ENCODE measurements at regions not wholly inside any gene's neighbourhood (a gene's known extent, or its start where the extent isn't known, plus 50 kb on each side); places are given as distances from the start of the nearest gene placed in this dataset.

- H3K27ac Mint-ChIP-seq: no peak overlapping the region
- POLR2A ChIA-PET: no interaction called here
- no peaks in the 10 kb centered on the region for H3K36me3 Mint-ChIP-seq (ENCODE audit: low read depth)
- H3K4me1 Mint-ChIP-seq (ENCODE audit: low read depth): peaks cover 10% of the 10 kb centered on the region
- H3K27me3 Mint-ChIP-seq (ENCODE audit: low read depth): no peaks in the 10 kb centered on the region
- no peak for DNase-seq
- no peaks in the 10 kb centered on the region for H3K9me3 Mint-ChIP-seq (ENCODE audit: insufficient read depth)
- no peak for ATAC-seq
- CTCF ChIA-PET: no interaction called here
- no peak overlapping the region for H3K4me3 Mint-ChIP-seq
Measured at GRCh38 chr2:59881218-59881617, 672.2 kb downstream of the BCL11A start.

DNA sequence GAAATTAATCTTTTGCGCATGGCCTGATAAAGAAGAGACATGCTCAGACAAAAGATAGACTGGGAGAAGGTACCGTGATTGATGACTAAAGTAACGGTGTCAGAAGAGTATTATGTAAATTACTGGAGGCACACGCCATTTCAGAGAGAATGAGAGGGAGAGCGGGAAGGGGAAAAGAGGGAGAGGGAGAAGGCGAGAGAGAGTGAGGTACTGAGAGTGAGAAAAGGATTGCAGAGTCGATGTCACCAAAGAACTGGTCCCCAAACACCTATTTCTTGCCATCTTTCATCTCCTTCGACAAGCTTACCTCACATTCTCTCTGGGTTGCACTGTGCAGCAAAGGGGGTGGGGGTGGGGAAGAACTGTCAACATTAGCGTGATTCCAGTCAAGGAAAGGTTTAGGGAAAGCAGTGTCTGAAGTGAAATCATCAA lies 673.7 kb downstream of the BCL11A start:
- ATAC-seq (no peak), DNase-seq (no peak)
- Mint-ChIP-seq H3K4me1 (ENCODE audit: low read depth) (no peaks in the 10 kb centered on the region), H3K27me3 (ENCODE audit: low read depth) (no peaks in the 10 kb centered on the region), H3K9me3 (ENCODE audit: insufficient read depth) (no peaks in the 10 kb centered on the region), H3K36me3 (ENCODE audit: low read depth) (no peaks in the 10 kb centered on the region), H3K4me3 (no peak overlapping the region), H3K27ac (no peak overlapping the region)
- ChIA-PET CTCF (no interaction called here), POLR2A (no interaction called here)

DNA sequence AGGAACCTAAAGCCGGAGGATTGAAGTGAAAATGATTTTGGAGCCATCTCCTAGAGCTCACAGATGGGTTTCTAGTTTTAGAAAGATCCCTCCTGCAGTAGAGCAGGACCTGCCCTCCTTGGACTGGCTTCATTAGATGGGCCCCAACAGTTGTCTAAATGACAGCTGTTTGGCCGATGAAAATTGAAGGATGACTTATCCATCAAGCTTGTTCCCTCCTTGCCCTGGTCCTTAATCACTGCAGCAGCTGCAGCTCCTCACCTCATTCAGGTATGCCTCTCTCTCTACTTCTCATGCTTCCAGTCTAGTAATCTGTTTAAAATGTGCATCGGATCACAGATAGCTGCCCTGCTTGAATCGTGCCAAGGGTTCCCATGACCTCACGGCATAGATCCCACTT lies 677.6 kb downstream of the BCL11A start:
- POLR2A ChIA-PET: no interaction called here
- ATAC-seq (no peak), DNase-seq (no peak)
- no peaks in the 10 kb centered on the region for H3K36me3 Mint-ChIP-seq (ENCODE audit: low read depth)
- no peak overlapping the region for H3K27ac Mint-ChIP-seq
- H3K9me3 Mint-ChIP-seq (ENCODE audit: insufficient read depth): no peaks in the 10 kb centered on the region
- H3K27me3 Mint-ChIP-seq (ENCODE audit: low read depth): no peaks in the 10 kb centered on the region
- CTCF ChIA-PET: no interaction called here
- H3K4me1 Mint-ChIP-seq (ENCODE audit: low read depth): no peaks in the 10 kb centered on the region
- H3K4me3 Mint-ChIP-seq: no peak overlapping the region

DNA sequence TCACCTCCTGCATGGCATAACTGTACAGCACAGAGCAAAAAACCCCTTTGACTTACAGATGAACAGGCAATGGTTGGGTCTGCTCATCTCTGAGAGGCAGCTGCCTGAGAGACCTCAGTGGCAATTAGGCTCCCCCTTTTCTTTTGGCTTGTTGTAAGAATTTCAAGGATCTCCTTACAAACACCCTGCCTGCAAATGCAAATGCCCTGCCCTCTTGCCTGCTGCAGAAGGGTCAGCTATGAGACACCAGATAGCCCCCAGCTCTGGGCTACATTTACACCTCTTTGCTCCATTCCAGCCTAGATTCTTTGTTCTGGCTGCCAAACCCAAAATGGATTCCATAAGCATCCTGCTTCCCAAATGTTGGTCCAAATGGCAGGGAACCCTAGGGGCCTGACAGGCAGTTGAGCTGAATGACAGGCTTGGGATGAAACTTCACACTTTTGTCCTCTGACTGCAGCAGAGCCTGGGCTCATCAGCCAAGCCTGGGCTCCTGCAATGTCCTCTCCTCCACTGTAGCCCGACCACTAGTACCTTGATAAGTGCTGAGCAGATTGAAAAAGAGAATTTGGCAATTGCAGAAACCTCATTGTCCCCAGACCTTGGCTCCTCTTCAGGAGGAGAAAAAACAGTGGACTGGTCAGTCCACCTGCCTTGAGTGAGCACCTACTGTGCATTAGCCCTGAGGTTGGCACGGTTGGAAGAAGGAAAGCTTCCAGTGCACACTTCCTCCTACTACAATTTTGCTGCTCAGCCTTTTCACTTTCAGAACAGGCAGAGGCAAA lies 678.3 kb downstream of the BCL11A start:
- ChIA-PET CTCF (no interaction called here), POLR2A (no interaction called here)
- ATAC-seq (no peak), DNase-seq (no peak)
- Mint-ChIP-seq H3K4me1 (ENCODE audit: low read depth) (no peaks in the 10 kb centered on the region), H3K36me3 (ENCODE audit: low read depth) (no peaks in the 10 kb centered on the region), H3K27me3 (ENCODE audit: low read depth) (no peaks in the 10 kb centered on the region), H3K9me3 (ENCODE audit: insufficient read depth) (no peaks in the 10 kb centered on the region), H3K4me3 (no peak overlapping the region), H3K27ac (no peak overlapping the region)

DNA sequence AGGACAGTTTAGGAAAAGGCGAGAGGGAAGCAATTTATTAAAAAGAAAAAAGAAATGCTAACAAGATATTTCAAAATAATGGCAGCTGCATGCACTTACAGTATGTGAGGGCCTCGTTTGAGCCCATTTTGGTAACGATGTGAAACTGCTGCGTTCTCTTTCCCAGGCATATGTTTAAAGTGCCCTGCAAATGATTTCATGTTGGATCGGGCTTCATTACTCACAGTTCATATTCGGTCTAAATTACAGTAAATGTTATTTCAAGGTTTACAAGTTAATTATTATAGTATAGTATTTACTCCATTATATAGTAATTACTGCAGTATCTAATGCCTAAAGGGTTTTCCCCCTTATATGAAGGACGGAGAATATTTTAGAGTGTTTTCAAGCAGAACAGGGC lies 679.1 kb downstream of the BCL11A start:
- no peak overlapping the region for H3K4me3 Mint-ChIP-seq
- H3K36me3 Mint-ChIP-seq (ENCODE audit: low read depth): no peaks in the 10 kb centered on the region
- H3K4me1 Mint-ChIP-seq (ENCODE audit: low read depth): no peaks in the 10 kb centered on the region
- H3K9me3 Mint-ChIP-seq (ENCODE audit: insufficient read depth): no peaks in the 10 kb centered on the region
- H3K27ac Mint-ChIP-seq: no peak overlapping the region
- ChIA-PET POLR2A (no interaction called here), CTCF (no interaction called here)
- DNase-seq (no peak), ATAC-seq (no peak)
- H3K27me3 Mint-ChIP-seq (ENCODE audit: low read depth): no peaks in the 10 kb centered on the region

GRCh38 chr2:59871830-59872229 lies 681.6 kb downstream of the BCL11A start:
- Mint-ChIP-seq H3K4me1 (ENCODE audit: low read depth) (no peaks in the 10 kb centered on the region), H3K36me3 (ENCODE audit: low read depth) (no peaks in the 10 kb centered on the region), H3K27me3 (ENCODE audit: low read depth) (no peaks in the 10 kb centered on the region), H3K4me3 (no peak overlapping the region), H3K9me3 (ENCODE audit: insufficient read depth) (no peaks in the 10 kb centered on the region), H3K27ac (no peak overlapping the region)
- ChIA-PET POLR2A (no interaction called here), CTCF (no interaction called here)
- no peak for DNase-seq
- ATAC-seq: no peak

DNA sequence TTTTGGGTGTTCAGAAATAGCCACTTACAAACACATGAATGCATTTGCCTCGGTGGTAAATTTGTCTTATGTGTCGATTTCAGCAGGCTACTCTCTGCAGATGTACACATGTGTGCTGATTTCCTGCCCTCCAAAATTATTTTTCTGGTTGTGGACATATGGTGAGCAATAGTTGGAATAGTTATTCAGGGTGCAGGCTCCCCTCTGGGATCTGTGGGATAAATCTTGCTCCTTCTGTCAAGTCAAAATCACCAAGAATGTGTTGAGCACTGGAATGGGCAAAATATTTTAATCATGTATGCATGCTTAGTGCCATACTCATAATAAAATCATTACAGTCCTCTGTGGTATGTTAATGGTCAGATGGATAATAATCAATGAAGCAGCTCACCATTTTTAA lies 684.5 kb downstream of the BCL11A start:
- Mint-ChIP-seq H3K27me3 (ENCODE audit: low read depth) (no peaks in the 10 kb centered on the region), H3K9me3 (ENCODE audit: insufficient read depth) (no peaks in the 10 kb centered on the region), H3K4me3 (no peak overlapping the region), H3K4me1 (ENCODE audit: low read depth) (no peaks in the 10 kb centered on the region), H3K36me3 (ENCODE audit: low read depth) (no peaks in the 10 kb centered on the region), H3K27ac (no peak overlapping the region)
- ChIA-PET CTCF (no interaction called here), POLR2A (no interaction called here)
- DNase-seq (no peak), ATAC-seq (no peak)

GRCh38 chr2:59866436-59866835 lies 687.0 kb downstream of the BCL11A start:
- H3K27ac Mint-ChIP-seq: no peak overlapping the region
- H3K9me3 Mint-ChIP-seq (ENCODE audit: insufficient read depth): no peaks in the 10 kb centered on the region
- ChIA-PET POLR2A (no interaction called here), CTCF (no interaction called here)
- H3K4me3 Mint-ChIP-seq: no peak overlapping the region
- DNase-seq (no peak), ATAC-seq (no peak)
- no peaks in the 10 kb centered on the region for H3K4me1 Mint-ChIP-seq (ENCODE audit: low read depth)
- no peaks in the 10 kb centered on the region for H3K36me3 Mint-ChIP-seq (ENCODE audit: low read depth)
- no peaks in the 10 kb centered on the region for H3K27me3 Mint-ChIP-seq (ENCODE audit: low read depth)

DNA sequence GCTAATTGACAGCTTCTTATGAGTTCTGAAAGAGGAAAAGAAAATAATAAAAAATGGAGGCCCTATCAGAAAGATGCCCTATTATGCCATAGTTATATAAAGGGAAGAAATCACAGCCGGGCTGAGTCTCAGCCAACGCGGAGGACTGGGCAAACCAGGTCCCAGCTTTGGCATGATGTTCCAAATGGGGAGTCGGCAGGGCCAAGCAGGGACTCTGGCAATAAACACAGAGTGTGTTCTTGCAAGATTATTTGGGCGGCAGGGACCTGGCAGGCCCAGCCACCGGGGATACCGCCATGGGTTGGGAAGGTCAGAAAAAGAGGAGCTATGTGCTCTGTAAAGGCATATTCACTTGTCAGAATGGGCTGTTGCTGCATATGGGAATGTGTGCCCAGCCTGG lies 694.9 kb downstream of the BCL11A start:
- Mint-ChIP-seq H3K27ac (no peak overlapping the region), H3K27me3 (ENCODE audit: low read depth) (no peaks in the 10 kb centered on the region), H3K36me3 (ENCODE audit: low read depth) (no peaks in the 10 kb centered on the region), H3K9me3 (ENCODE audit: insufficient read depth) (peaks cover 4% of the 10 kb centered on the region), H3K4me3 (no peak overlapping the region), H3K4me1 (ENCODE audit: low read depth) (no peaks in the 10 kb centered on the region)
- POLR2A ChIA-PET: interaction anchor here (0.6 kb wide), 1 partner anchor 11 kb away, joined by 3 read pairs; no protein-coding TSS in a partner anchor
- no peak for ATAC-seq
- CTCF ChIA-PET: no interaction called here
- no peak for DNase-seq

GRCh38 chr2:59857109-59857508 lies 696.3 kb downstream of the BCL11A start:
- no peak overlapping the region for H3K27ac Mint-ChIP-seq
- ATAC-seq: no peak
- H3K9me3 Mint-ChIP-seq (ENCODE audit: insufficient read depth): peaks cover 4% of the 10 kb centered on the region
- no peak overlapping the region for H3K4me3 Mint-ChIP-seq
- H3K36me3 Mint-ChIP-seq (ENCODE audit: low read depth): no peaks in the 10 kb centered on the region
- no peaks in the 10 kb centered on the region for H3K4me1 Mint-ChIP-seq (ENCODE audit: low read depth)
- DNase-seq: no peak
- no peaks in the 10 kb centered on the region for H3K27me3 Mint-ChIP-seq (ENCODE audit: low read depth)
- ChIA-PET CTCF (no interaction called here), POLR2A (no interaction called here)

DNA sequence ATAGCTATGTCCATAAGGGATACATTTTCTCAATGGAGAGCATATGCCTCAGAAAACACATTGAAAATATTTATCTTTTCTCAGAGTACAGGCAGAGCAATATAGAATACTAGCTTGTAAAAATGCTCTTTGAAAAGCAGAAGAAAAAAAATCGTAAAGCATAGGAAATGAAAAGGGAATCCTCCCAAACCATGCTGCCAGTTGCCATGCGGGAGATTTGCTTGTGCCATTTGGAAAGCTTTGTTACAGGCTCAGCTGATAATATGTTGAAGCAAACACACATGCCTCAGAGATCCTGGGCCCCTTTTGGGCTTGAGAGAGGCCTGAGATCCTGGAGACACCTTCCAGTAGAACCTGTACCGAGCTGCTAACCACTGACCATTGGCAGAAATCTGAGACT lies 697.1 kb downstream of the BCL11A start:
- CTCF ChIA-PET: no interaction called here

DNA sequence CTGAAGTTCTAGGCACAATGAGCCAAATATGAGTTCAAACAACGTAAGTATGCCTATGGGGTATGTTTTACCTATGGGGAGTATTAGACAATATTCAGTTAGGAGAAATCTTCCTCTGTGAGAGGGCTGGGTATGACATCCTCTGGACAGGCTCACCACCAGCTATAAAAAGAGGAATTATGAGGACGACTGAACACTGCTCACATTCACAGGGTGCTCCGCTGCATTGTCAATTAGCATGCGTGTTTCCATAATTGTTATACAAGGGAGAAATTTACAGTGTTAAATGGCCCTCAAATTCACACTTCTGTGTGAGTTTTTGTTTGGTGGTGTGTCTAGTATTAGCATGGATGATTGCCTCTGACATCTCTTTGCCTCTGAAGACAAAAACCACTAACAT lies 700.4 kb downstream of the BCL11A start:
- ATAC-seq: no peak
- no peaks in the 10 kb centered on the region for H3K27me3 Mint-ChIP-seq (ENCODE audit: low read depth)
- no peaks in the 10 kb centered on the region for H3K4me1 Mint-ChIP-seq (ENCODE audit: low read depth)
- POLR2A ChIA-PET: no interaction called here
- H3K4me3 Mint-ChIP-seq: no peak overlapping the region
- CTCF ChIA-PET: no interaction called here
- no peak overlapping the region for H3K27ac Mint-ChIP-seq
- H3K36me3 Mint-ChIP-seq (ENCODE audit: low read depth): no peaks in the 10 kb centered on the region
- H3K9me3 Mint-ChIP-seq (ENCODE audit: insufficient read depth): no peaks in the 10 kb centered on the region
- DNase-seq: no peak

More for the DNA sequence above, 697.1 kb downstream of the BCL11A start:
- H3K36me3 Mint-ChIP-seq (ENCODE audit: low read depth): no peaks in the 10 kb centered on the region
- H3K4me1 Mint-ChIP-seq (ENCODE audit: low read depth): no peaks in the 10 kb centered on the region
- no peak overlapping the region for H3K4me3 Mint-ChIP-seq
- DNase-seq (no peak), ATAC-seq (no peak)
- POLR2A ChIA-PET: no interaction called here
- H3K27me3 Mint-ChIP-seq (ENCODE audit: low read depth): no peaks in the 10 kb centered on the region
- peaks cover 4% of the 10 kb centered on the region for H3K9me3 Mint-ChIP-seq (ENCODE audit: insufficient read depth)
- no peak overlapping the region for H3K27ac Mint-ChIP-seq

DNA sequence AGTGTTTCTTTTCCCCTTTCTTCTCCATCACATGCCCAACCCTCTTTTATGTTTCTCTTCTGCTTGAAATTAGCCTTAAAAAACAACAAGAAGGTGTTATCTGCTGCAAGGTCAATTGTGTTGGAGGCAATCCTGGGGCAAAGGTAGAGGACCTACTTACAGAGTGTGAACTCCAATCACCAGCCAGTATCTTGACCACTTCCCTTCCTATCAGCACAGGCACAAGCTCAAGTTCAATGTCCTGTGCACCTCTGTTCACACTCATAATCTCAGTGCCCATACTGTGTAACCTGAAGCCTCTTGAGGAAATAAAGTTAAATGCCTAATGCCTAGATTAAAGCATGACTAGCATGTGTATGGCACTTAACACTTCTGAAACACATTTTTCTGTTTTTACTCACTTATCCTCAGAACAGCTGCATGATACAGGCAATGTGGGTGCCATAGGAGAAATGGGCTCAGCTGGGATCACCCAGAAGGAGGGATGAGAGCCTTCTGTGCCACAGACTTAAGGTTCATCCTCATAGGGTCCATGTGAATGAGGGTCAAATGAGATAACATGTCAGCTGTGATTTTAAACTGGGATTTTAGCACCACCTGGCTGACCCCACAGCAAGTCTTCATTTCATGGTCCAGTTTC lies 701.5 kb downstream of the BCL11A start:
- H3K4me3 Mint-ChIP-seq: no peak overlapping the region
- H3K9me3 Mint-ChIP-seq (ENCODE audit: insufficient read depth): no peaks in the 10 kb centered on the region
- ATAC-seq (no peak), DNase-seq (no peak)
- ChIA-PET CTCF (no interaction called here), POLR2A (no interaction called here)
- H3K27me3 Mint-ChIP-seq (ENCODE audit: low read depth): no peaks in the 10 kb centered on the region
- no peak overlapping the region for H3K27ac Mint-ChIP-seq
- no peaks in the 10 kb centered on the region for H3K4me1 Mint-ChIP-seq (ENCODE audit: low read depth)
- no peaks in the 10 kb centered on the region for H3K36me3 Mint-ChIP-seq (ENCODE audit: low read depth)

All from activated CD8-positive, alpha-beta T cell treated with anti-CD3 and anti-CD28 coated beads, Interleukin-2, amount 10 ng/mL, durations not matched to agents 7 days and 5 days (primary cell).